AG09309 (cell line): ENCODE measurements at regions not wholly inside any gene's neighbourhood (a gene's known extent, or its start where the extent isn't known, plus 50 kb on each side); places are given as distances from the start of the nearest gene placed in this dataset.
"Not testable (repeated sequence)": the region's sequence is repeated elsewhere in the genome, so short reads cannot be mapped to it uniquely, and the experiment has no call there.

ENCODE experiments used
- DNase-seq: peaks from one replicate; pipeline ENCODE4 v3.0.0-alpha.2; 2010; ENCODE audit warnings: low read depth
- H3K4me3 ChIP-seq: 2 replicates; pipeline ENCODE4 v1.5.1; 2011; ENCODE audit warnings: mild to moderate bottlenecking, low read depth, low read length, moderate library complexity; ENCODE audit not compliant: control insufficient read depth
- TF ChIP-seq, protein P1 (sequence below): IDR thresholded peaks from 2 replicates; pipeline ENCODE4 v1.5.1; 2011; ENCODE audit warnings: mild to moderate bottlenecking, low read depth, low read length, inconsistent platforms; ENCODE audit not compliant: insufficient read depth, control insufficient read depth; ENCODE audit errors: missing control alignments

DNA sequence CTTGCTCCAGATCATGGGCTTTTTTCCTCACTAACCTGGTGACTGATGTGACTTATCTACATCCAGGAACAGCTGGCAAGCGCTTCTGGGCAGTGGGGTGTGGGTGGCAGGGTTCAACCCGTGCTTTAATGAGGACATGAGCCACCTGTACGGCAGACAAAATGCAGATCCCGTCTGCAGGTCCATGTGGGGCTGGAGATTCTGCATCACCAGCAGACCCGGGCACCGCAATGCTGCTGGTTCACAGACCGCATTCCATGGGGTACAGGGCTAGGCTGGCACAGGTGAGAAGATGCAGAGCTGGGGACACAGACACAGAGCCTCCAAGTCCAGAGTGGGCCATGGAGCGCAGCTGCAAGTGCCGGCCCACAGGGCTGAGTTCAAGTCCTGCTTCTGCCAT, 204.0 kb downstream of the LAT start:
- DNase-seq, H3K4me3 ChIP-seq: not testable (repeated sequence)

DNA sequence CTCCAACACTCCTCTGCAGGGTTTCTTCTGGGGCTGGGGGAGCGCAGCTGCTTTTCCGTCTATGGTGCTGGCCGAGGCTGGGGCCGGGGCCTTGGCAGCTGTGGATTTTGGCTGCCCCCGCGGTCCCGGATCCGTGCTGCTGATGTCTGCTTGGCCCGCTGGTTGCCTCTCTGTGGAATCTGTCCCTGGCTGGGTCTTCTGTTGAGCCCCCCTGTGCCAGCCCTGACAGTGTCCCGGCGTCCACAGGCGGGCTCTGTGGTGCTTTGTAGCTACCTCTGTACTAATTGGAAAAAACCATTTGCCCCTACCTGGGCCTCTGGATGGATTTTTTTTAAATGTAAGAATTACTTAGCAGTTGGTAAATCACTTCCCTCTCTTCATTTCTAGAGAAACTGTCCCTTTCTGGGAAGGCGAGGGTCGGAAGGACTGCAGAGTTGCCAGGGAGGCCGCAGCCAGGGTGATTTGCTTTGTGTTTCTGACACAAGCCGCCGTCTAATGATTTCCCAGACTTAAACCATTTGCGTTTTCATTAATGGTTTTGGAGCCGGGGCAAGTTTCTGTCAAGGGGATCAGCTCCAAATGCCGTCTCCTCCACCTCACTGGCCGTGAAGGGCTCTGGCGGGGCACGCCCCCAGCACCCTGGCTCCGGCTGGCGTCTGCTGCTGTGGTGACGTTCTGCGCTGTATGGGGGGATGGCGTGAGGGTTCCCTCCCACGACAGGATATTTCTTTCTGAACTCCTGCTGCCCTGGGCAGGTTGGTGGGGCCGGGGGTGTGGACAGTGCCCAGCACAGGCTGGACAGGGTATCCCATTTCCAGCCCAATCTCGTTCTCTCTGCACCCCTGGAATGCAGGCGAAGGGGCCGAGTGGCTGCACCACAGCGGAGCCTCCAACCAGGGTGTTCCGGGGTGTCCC, 201.7 kb downstream of the LAT start:
- not testable (repeated sequence) for DNase-seq

GRCh38 chr16:29185872-29186271, 201.0 kb downstream of the LAT start:
- H3K4me3 ChIP-seq, DNase-seq: not testable (repeated sequence)

More for the DNA sequence above, 201.7 kb downstream of the LAT start:
- not testable (repeated sequence) for H3K4me3 ChIP-seq

- not testable (repeated sequence) for H3K4me3 ChIP-seq, DNase-seq
These were observed 200.0 kb downstream of the LAT start for GRCh38 chr16:29184738-29185438.

- not testable (repeated sequence) for H3K4me3 ChIP-seq
These were observed 198.4 kb downstream of the LAT start for GRCh38 chr16:29182940-29183868.

DNA sequence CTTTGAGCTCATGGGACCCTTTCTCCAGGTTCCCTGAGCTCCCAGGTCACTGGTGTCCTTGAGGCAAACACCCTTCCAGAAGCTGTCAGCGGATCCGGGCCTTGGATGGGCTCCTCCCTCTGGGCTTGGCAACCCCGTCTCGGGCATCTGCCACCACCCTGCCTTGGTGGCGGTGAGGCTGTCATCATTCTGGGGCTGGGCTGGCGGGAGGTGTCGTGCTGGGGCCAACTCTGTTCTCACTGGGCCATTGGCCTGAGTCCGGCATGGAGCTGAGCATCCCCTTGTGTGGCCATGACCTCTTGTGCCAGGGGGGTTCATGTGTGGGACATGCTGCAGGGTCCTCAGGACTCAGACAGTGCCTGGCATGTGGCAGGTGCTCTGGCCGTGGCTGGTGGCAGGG, 197.6 kb downstream of the LAT start:
- H3K4me3 ChIP-seq, result no peak overlapping the region
- no peak for DNase-seq
- TF ChIP-seq, protein P1, sequence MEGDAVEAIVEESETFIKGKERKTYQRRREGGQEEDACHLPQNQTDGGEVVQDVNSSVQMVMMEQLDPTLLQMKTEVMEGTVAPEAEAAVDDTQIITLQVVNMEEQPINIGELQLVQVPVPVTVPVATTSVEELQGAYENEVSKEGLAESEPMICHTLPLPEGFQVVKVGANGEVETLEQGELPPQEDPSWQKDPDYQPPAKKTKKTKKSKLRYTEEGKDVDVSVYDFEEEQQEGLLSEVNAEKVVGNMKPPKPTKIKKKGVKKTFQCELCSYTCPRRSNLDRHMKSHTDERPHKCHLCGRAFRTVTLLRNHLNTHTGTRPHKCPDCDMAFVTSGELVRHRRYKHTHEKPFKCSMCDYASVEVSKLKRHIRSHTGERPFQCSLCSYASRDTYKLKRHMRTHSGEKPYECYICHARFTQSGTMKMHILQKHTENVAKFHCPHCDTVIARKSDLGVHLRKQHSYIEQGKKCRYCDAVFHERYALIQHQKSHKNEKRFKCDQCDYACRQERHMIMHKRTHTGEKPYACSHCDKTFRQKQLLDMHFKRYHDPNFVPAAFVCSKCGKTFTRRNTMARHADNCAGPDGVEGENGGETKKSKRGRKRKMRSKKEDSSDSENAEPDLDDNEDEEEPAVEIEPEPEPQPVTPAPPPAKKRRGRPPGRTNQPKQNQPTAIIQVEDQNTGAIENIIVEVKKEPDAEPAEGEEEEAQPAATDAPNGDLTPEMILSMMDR, result no peak

More at GRCh38 chr16:29182940-29183868, 198.4 kb downstream of the LAT start:
- not testable (repeated sequence) for DNase-seq

DNA sequence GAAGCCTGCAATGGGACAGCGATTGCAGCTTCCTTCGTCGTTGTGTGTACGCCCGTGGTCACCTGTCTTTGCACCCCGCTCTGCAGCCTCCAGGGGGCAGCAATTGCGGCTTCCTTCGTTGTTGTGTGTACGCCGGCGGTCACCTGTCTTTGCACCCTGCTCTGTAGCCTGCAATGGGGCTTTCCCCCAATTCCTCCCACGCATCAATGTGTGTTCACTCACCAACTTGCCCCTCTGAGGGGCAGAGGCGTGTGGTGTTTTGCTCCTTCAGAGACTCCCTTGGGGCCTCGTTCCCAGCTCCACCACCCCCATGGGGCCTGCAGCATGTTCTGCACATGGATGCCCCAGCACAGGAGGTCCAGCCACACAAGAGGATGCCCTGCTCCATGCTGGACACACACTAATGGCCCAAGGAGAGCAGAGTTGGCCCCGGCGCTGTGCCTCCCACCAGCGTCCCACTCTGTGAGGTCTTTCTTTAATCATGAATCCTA, 197.1 kb downstream of the LAT start:
- H3K4me3 ChIP-seq, DNase-seq: not testable (repeated sequence)

DNA sequence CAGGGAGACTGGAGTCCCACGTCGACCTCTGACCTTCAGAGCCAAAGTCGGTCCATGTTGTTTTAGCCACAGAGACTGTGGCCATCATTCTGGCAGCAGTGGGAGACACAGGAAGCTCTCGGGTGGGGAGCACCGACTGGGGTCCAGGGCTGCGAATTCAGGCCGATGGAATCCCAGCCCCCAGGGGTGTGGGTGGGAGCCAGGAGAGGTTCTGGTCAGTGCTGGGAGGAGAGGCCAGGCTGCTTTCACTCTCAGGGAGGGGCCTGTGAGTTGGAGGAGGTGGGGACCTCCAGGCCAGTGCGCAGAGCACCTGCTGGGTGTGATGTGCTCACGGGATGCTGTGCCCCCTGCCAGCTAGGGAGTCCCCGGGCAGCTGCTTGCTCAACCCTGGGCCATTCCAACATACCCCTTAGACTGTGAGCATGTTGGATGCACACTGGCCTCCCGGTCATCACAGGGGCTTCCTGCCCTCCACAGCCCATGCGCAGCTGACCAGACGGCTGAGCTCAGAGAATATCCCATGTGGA, 196.5 kb downstream of the LAT start:
- DNase-seq, H3K4me3 ChIP-seq: not testable (repeated sequence)

DNA sequence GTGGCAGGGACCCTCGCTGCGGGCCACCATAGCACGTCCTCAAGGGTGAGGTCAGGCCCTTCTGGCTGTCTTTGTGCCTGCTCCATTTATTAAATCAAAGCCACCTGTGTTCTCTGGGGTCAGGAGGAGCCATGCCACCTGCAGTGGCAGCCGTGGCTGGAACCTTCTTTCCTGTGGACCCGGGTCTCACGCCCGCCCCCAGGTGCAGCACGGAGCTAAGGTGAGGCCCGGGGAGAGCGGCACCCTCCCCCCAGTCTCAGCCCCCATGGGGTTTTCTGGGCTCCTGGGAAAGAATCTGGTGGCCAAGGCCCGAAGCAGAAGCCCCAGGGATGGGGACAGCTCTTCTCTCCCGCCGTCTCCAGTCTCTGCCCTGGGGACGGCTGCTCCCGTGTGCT, 195.4 kb downstream of the LAT start:
- not testable (repeated sequence) for DNase-seq

DNA sequence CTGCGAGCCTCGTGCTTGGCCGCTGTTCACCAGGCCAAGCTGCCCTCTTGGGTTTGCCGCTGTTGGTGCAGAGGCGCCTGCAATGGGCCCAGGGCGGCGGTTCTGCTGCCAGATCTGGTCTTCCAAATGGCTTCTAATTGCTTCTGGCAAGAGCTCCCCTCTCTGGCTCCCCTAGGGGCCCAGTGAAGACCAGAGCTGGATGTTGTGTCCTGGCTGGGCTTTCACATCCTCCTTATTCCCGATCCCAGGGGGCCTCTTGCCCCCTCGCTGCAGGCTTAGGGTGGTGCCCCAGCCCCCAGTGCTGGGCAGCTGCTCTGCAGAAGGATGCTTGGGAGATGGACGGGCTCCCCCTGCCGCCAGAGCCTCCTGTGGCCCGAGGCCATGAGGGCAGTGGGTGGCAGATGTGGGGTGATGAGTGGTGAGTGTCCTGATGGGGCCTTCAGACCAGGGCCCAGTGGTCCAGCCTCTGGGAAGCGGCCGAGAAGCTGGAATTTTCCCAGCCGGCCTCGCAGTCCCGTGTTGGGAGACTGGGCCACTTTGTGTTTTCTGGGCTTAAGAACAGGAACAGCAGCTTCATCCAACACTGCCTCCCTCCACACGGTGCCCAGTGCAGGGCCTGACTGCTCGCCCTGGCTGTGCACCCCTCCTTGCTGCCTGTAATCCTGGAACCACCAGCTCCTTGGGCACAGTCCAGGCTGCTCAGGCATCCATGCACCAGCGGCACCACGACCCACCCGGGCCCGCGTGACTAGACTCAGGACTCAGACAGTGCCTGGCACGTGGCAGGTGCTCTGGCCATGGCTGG, 194.8 kb downstream of the LAT start:
- DNase-seq, H3K4me3 ChIP-seq: not testable (repeated sequence)
- TF ChIP-seq, protein P1, result peak; percentile 26

More for the DNA sequence above, 195.4 kb downstream of the LAT start:
- not testable (repeated sequence) for H3K4me3 ChIP-seq

DNA sequence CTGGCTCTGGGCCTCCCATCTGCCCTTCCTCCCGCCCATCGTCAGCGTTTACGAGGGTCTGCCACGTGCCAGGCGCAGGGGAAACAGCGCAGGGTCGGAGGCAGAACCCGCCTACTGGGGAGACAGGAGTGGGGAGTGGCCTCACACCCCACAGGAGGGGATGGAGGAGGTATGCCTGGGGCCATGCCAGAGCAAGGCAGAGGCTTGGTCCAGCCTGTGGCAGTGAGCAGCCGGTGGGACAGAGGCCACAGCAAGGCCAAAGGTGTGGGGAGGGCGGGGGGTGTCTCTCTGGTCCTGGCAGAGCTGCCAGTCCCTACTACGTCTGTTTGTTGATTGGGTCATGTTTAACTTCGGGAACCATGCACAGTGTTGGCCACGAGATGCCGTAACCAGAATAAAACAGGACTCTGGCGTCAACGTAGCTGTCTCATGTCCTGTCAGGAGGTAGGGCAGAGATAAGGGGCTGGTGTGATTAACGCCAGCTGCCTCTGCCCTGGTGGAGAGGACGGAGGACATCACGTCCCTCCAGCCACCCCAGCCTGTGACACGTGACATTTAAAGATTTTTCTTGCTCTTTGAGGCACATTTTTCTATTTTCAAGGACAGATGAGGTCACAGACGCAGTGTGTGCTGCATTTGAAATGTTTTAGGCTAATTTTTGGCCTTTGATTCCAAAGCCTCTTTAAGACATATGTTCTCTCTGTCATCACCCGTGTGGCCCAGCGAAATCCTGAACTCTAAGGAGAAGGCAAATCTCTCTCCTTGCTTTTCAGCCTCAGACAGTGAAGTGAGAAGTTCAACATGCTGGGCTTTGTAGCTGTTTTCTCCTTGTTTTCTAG, 193.3 kb downstream of the LAT start:
- DNase-seq, H3K4me3 ChIP-seq: not testable (repeated sequence)

DNA sequence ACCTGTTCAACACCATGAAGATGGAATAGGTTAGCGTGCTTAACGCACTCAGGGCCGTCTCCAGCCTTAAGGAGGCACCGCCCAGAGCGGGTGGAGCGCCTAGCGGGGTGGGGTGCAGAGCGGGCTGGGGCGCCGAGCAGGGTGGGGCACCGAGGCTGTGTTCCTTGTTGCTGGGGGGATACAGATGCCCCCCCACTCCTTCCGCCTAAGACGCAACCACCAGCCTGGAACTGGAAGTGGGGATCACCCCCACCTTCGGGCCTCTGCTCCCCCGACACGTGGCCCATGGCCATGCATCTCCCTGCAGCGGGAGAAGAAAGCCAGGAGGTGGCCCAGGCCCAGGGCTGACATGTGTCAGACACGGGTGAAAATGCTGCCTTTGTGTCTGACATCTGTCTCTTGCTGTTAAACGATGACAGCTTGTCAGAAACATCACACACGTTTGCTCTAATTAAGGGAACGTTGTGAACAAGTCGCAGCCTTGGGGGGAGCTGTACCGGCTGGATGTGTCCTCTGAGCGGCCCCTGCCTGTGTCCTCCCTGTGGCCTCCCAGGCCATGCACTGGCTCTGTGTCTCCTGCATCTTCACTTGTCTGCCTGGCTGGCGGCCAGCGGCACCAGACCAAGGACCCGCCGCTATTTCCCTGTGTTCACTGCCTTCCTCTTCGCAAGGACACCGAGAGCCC, 192.5 kb downstream of the LAT start:
- DNase-seq, result not testable (repeated sequence)

DNA sequence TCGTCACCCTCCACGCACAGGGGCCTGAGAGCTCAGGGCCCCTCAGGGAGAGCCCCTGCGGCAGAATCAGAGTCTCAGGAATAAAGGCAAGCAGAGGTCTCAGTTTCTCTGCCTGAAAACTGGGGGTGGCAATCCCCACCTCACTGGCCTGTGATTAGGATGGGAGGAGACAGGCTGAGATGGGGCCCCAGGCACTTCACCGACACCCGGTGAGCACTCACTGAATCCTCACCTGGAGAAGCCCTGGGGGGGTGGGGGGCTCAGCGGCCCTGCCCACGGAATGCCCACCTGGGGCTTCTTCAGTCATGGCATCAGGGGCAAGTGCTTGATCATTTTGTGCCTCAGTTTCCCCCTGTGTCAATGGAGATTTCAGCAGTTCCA, 192.0 kb downstream of the LAT start:
- H3K4me3 ChIP-seq, DNase-seq: not testable (repeated sequence)

More for the DNA sequence above, 192.5 kb downstream of the LAT start:
- H3K4me3 ChIP-seq, result not testable (repeated sequence)
